IMR-90 (cell line): ENCODE measurements at regions not wholly inside any gene's neighbourhood (a gene's known extent, or its start where the extent isn't known, plus 50 kb on each side); places are given as distances from the start of the nearest gene placed in this dataset.

Source experiments
- ATAC-seq: fragments of 200-7000 bp; cut with Tn5 transposase; 2 replicates; pipeline ENCODE4 v1.9.1; 2020; ENCODE audit warnings: low read depth, mild to moderate bottlenecking, moderate library complexity
- BruUV-seq: library from RNA; stranded (reverse); fragments of 400-500 nt; replicated peaks from 2 replicates; lab custom pipeline; 2021; lab: Mats Ljungman, UMichigan
- CTCF ChIA-PET: fragments of 300-600 bp; formaldehyde crosslinking; extraction: SDS; loops from one replicate; lab custom pipeline; 2021; ENCODE audit warnings: antibody characterized with exemption; lab: Yijun Ruan, JAX
- POLR2A ChIA-PET: fragments of 300-600 bp; sonication (Branson Sonifier 250); formaldehyde crosslinking; loops from one replicate; lab custom pipeline; 2022; ENCODE audit warnings: antibody characterized with exemption; ENCODE audit not compliant: unreplicated experiment; lab: Charles Lee
- DNase-seq: peaks from one replicate; pipeline ENCODE4 v3.0.0; 2013
- H2AFZ ChIP-seq: replicated peaks from 2 replicates; pipeline ENCODE3; 2013; ENCODE audit warnings: low read length, mild to moderate bottlenecking; ENCODE audit not compliant: poor library complexity
- H2AK5ac ChIP-seq: 2 replicates; pipeline ENCODE4 v1.6.1; 2013; ENCODE audit warnings: low read depth, low read length, inconsistent platforms
- H2AK9ac ChIP-seq: replicated peaks from 2 replicates; pipeline ENCODE3; 2013; ENCODE audit warnings: mild to moderate bottlenecking, low read depth, low read length, moderate library complexity; ENCODE audit not compliant: poor library complexity
- H2BK120ac ChIP-seq: 2 replicates; pipeline ENCODE4 v1.6.1; 2013; ENCODE audit warnings: low read depth, low read length, inconsistent platforms
- H2BK15ac ChIP-seq: 3 replicates; pipeline ENCODE4 v1.6.1; 2013; ENCODE audit warnings: low read depth, low read length, inconsistent platforms
- H2BK20ac ChIP-seq: 2 replicates; pipeline ENCODE4 v1.6.1; 2013; ENCODE audit warnings: low read depth, mild to moderate bottlenecking, inconsistent platforms, low read length, moderate library complexity
- H2BK5ac ChIP-seq: 2 replicates; pipeline ENCODE4 v1.6.1; 2013; ENCODE audit warnings: mild to moderate bottlenecking, low read depth, low read length, inconsistent platforms; ENCODE audit not compliant: poor library complexity, severe bottlenecking
- H3K14ac ChIP-seq: replicated peaks from 2 replicates; pipeline ENCODE4 v1.6.1; 2013; ENCODE audit warnings: low read depth, low read length, inconsistent platforms
- H3K18ac ChIP-seq: 2 replicates; pipeline ENCODE4 v1.6.1; 2013; ENCODE audit warnings: low read depth, low read length, control low read depth
- H3K23ac ChIP-seq: 2 replicates; pipeline ENCODE4 v1.6.1; 2013; ENCODE audit warnings: low read depth, low read length, inconsistent platforms
- H3K27ac ChIP-seq: 2 replicates; pipeline ENCODE4 v1.5.1; 2013; ENCODE audit warnings: mild to moderate bottlenecking, control low read depth, low read length; ENCODE audit not compliant: insufficient read depth
- H3K27me3 ChIP-seq: 2 replicates; pipeline ENCODE4 v1.6.1; 2013; ENCODE audit warnings: low read length; ENCODE audit not compliant: control insufficient read depth, insufficient read depth
- H3K36me3 ChIP-seq: 2 replicates; pipeline ENCODE4 v1.6.1; 2013; ENCODE audit warnings: low read length, mixed read lengths; ENCODE audit not compliant: control insufficient read depth, insufficient read depth
- H3K4ac ChIP-seq: 2 replicates; pipeline ENCODE4 v1.6.1; 2013; ENCODE audit warnings: low read depth, low read length, inconsistent platforms
- H3K4me1 ChIP-seq: 2 replicates; pipeline ENCODE4 v1.6.1; 2013; ENCODE audit warnings: low read length, mixed read lengths; ENCODE audit not compliant: control insufficient read depth, insufficient read depth
- H3K4me2 ChIP-seq: 2 replicates; pipeline ENCODE4 v1.6.1; 2013; ENCODE audit warnings: low read depth, mild to moderate bottlenecking, control low read depth, low read length, moderate library complexity
- H3K4me3 ChIP-seq: 2 replicates; pipeline ENCODE4 v1.5.1; 2013; ENCODE audit warnings: low read depth, mild to moderate bottlenecking, control low read depth, low read length, moderate library complexity; ENCODE audit not compliant: insufficient read depth
- H3K56ac ChIP-seq: 2 replicates; pipeline ENCODE4 v1.6.1; 2013; ENCODE audit warnings: low read length, inconsistent platforms; ENCODE audit not compliant: insufficient read depth; ENCODE audit errors: extremely low read depth
- H3K79me1 ChIP-seq, 2 experiments: 2 replicates each; pipeline ENCODE4 v1.6.1; 2013; ENCODE audit warnings: low read length in 2 of 2, inconsistent platforms in 1 of 2, low read depth in 1 of 2
- H3K9ac ChIP-seq: 2 replicates; pipeline ENCODE4 v1.6.1; 2013; ENCODE audit warnings: low read depth, low read length, control low read depth
- H3K9me1 ChIP-seq: 2 replicates; pipeline ENCODE4 v1.6.1; 2013; ENCODE audit warnings: low read length, inconsistent platforms; ENCODE audit not compliant: insufficient read depth
- H3K9me3 ChIP-seq: 2 replicates; pipeline ENCODE4 v1.6.1; 2013; ENCODE audit warnings: low read length; ENCODE audit not compliant: control insufficient read depth, insufficient read depth
- H4K20me1 ChIP-seq: 2 replicates; pipeline ENCODE4 v1.6.1; 2013; ENCODE audit warnings: low read length, inconsistent platforms; ENCODE audit not compliant: insufficient read depth
- H4K5ac ChIP-seq: 2 replicates; pipeline ENCODE4 v1.6.1; 2013; ENCODE audit warnings: mild to moderate bottlenecking, low read depth, low read length, control low read depth
- H4K8ac ChIP-seq, 2 experiments: 2 replicates each; pipeline ENCODE4 v1.6.1; 2013; ENCODE audit warnings: low read depth in 2 of 2, low read length in 2 of 2, control low read depth in 1 of 2, inconsistent platforms in 1 of 2
- H4K91ac ChIP-seq: 2 replicates; pipeline ENCODE4 v1.6.1; 2013; ENCODE audit warnings: low read depth, low read length, inconsistent platforms; ENCODE audit not compliant: insufficient read depth
- BHLHE40 ChIP-seq: fragments of 150-350 bp; IDR thresholded peaks from 2 replicates; pipeline ENCODE4 v1.6.1; 2016; ENCODE audit warnings: mild to moderate bottlenecking, low read depth, low read length
- CHD1 ChIP-seq: IDR thresholded peaks from 2 replicates; pipeline ENCODE4 v1.6.1; 2012; ENCODE audit warnings: low read depth, low read length, improper control_type of control experiment
- FOS ChIP-seq: fragments of 150-350 bp; IDR thresholded peaks from 2 replicates; pipeline ENCODE4 v1.6.1; 2016; ENCODE audit warnings: low read depth, low read length
- MAFK ChIP-seq: IDR thresholded peaks from 2 replicates; pipeline ENCODE4 v1.6.1; 2012; ENCODE audit warnings: low read depth, low read length, improper control_type of control experiment
- MAZ ChIP-seq: IDR thresholded peaks from 2 replicates; pipeline ENCODE4 v1.6.1; 2012; ENCODE audit warnings: low read depth, mild to moderate bottlenecking, low read length, improper control_type of control experiment, moderate library complexity, borderline replicate concordance
- NFE2L2 ChIP-seq: fragments of 150-350 bp; IDR thresholded peaks from 2 replicates; pipeline ENCODE4 v1.6.1; 2016; ENCODE audit warnings: low read depth, mild to moderate bottlenecking, low read length
- RAD21 ChIP-seq: IDR thresholded peaks from 2 replicates; pipeline ENCODE4 v1.6.1; 2012; ENCODE audit warnings: low read length, improper control_type of control experiment
- RCOR1 ChIP-seq: IDR thresholded peaks from 2 replicates; pipeline ENCODE4 v1.6.1; 2012; ENCODE audit warnings: mild to moderate bottlenecking, low read length, improper control_type of control experiment; ENCODE audit not compliant: insufficient replicate concordance
- RFX5 ChIP-seq: IDR thresholded peaks from 2 replicates; pipeline ENCODE4 v1.8.0; 2012; ENCODE audit warnings: low read depth, mild to moderate bottlenecking, low read length, moderate library complexity
- SMC3 ChIP-seq: fragments of 150-350 bp; IDR thresholded peaks from 2 replicates; pipeline ENCODE4 v1.6.1; 2016; ENCODE audit warnings: low read depth, mild to moderate bottlenecking, antibody characterized with exemption, low read length, moderate library complexity
- USF2 ChIP-seq: fragments of 150-350 bp; IDR thresholded peaks from 2 replicates; pipeline ENCODE4 v1.6.1; 2017; ENCODE audit warnings: mild to moderate bottlenecking, antibody characterized with exemption, low read length, low read depth
- dilution Hi-C: fragments of 300-500 bp; cut with HindIII; formaldehyde crosslinking; loops from one replicate; pipeline ENCODE4 v1.14.3; 2018; ENCODE audit warnings: low sequenced_read_pairs; ENCODE audit not compliant: unreplicated experiment
- in situ Hi-C: fragments of 300-500 bp; cut with MboI; formaldehyde crosslinking; loops from 3 replicates; pipeline ENCODE4 v1.14.3; 2019; ENCODE audit warnings: low sequenced_read_pairs, inconsistent platforms, mixed read lengths
- intact Hi-C: fragments of 100-400 bp; cut with micrococcal nuclease; formaldehyde crosslinking; loops from 2 replicates; pipeline ENCODE4 v1.10.0; 2022
- TF ChIP-seq, protein P1 (sequence below): conservative IDR thresholded peaks from 2 replicates; pipeline ENCODE4 v1.5.1; 2012; ENCODE audit warnings: mild to moderate bottlenecking, low read depth, low read length, improper control_type of control experiment

- Histone ChIP-seq H3K23ac (no peak overlapping the region), H4K91ac (no peak overlapping the region), H2BK15ac (no peak overlapping the region), H2AK5ac (no peak overlapping the region), H3K56ac (no peak overlapping the region), H3K79me1 (no peaks in the 10 kb centered on the region), H3K4me2 (no peak overlapping the region), H2AFZ (no peak overlapping the region), H3K9me1 (no peaks in the 10 kb centered on the region), H3K9ac (no peak overlapping the region), H3K4me3 (no peak overlapping the region), H3K4me1 (no peaks in the 10 kb centered on the region), H2BK5ac (no peak overlapping the region), H2BK20ac (no peak overlapping the region), H3K27ac (no peak overlapping the region), H3K36me3 (no peaks in the 10 kb centered on the region), H3K9me3 (peaks cover 22% of the 10 kb centered on the region), H3K14ac (no peak overlapping the region), H4K8ac (no peak overlapping the region), H4K5ac (no peak overlapping the region), H4K20me1 (no peaks in the 10 kb centered on the region), H3K4ac (no peak overlapping the region), H2BK120ac (no peak overlapping the region), H3K27me3 (no peaks in the 10 kb centered on the region), H3K18ac (no peak overlapping the region), H2AK9ac (no peak overlapping the region)
- TF ChIP-seq RAD21 (no peak), FOS (no peak), RFX5 (no peak), MAZ (no peak), SMC3 (no peak), CHD1 (no peak), NFE2L2 (no peak), USF2 (no peak), RCOR1 (no peak), BHLHE40 (no peak), MAFK (no peak)
- TF ChIP-seq, protein P1, sequence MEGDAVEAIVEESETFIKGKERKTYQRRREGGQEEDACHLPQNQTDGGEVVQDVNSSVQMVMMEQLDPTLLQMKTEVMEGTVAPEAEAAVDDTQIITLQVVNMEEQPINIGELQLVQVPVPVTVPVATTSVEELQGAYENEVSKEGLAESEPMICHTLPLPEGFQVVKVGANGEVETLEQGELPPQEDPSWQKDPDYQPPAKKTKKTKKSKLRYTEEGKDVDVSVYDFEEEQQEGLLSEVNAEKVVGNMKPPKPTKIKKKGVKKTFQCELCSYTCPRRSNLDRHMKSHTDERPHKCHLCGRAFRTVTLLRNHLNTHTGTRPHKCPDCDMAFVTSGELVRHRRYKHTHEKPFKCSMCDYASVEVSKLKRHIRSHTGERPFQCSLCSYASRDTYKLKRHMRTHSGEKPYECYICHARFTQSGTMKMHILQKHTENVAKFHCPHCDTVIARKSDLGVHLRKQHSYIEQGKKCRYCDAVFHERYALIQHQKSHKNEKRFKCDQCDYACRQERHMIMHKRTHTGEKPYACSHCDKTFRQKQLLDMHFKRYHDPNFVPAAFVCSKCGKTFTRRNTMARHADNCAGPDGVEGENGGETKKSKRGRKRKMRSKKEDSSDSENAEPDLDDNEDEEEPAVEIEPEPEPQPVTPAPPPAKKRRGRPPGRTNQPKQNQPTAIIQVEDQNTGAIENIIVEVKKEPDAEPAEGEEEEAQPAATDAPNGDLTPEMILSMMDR, result no peak
- DNase-seq (no peak), ATAC-seq (no peak)
- ChIA-PET CTCF (no interaction called here), POLR2A (no interaction called here)
- dilution Hi-C loops, result no loop called here
- BruUV-seq, result no TSS peak
- intact Hi-C loops, result no loop called here
- in situ Hi-C loops, result no loop called here
Measured at GRCh38 chr5:2451100-2451499, 300.4 kb downstream of the IRX2 start.
